ENCODE measurements at regions not wholly inside any gene's neighbourhood (a gene's known extent, or its start where the extent isn't known, plus 50 kb on each side); places are given as distances from the start of the nearest gene placed in this dataset.

DNA sequence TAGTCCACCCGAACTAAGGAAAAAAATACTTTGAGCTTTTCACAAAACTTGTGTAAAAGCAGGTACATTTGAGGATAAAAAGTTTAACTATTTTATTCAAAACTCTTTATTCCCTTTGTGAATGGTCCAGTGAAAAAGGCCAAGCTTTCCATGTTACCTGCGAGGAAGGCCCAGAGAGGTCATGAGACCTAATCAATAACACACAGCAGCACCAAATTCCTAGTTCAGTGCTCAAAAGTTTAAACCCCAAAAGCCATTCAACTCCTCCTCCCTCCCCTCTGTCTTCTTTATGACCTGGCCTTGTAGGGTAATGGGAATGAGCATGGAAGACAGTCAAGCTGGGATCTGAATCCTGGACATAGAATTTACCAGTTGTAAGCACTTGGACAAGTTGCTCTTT lies 151.9 kb upstream of the FGGY start:
- Histone ChIP-seq H4K20me1 (ENCODE audit: insufficient read depth, low read length, poor library complexity, severe bottlenecking) (no peaks in the 10 kb centered on the region), H3K9ac (ENCODE audit: low read depth, low read length, poor library complexity, severe bottlenecking) (no peak overlapping the region), H3K27me3 (ENCODE audit: insufficient read depth, low read length, poor library complexity, severe bottlenecking) (no peaks in the 10 kb centered on the region), H3K9me3 (ENCODE audit: insufficient read depth, low read depth, low read length) (no peaks in the 10 kb centered on the region), H3F3A (ENCODE audit: low read depth) (no peaks in the 10 kb centered on the region), H3K4me3 (ENCODE audit: low read length, poor library complexity, severe bottlenecking) (no peak overlapping the region), H3K79me2 (ENCODE audit: insufficient read depth, low read length) (no peaks in the 10 kb centered on the region), H3K4me2 (ENCODE audit: low read depth, low read length, poor library complexity, severe bottlenecking) (no peak overlapping the region), H2AFZ (ENCODE audit: low read length) (no peak overlapping the region), H3K36me3 (ENCODE audit: insufficient read depth, low read length) (no peaks in the 10 kb centered on the region), H3K4me1 (ENCODE audit: insufficient read depth, low read length, poor library complexity, severe bottlenecking) (peaks cover 3% of the 10 kb centered on the region), H3K9me2 (replicated peaks; ENCODE audit: low read depth, low read length) (no peaks in the 10 kb centered on the region)
- TF ChIP-seq EZH2phosphoT487 (IDR thresholded peaks at IDR 0.05; ENCODE audit: borderline replicate concordance) = no peak
- TF ChIP-seq, protein P1, sequence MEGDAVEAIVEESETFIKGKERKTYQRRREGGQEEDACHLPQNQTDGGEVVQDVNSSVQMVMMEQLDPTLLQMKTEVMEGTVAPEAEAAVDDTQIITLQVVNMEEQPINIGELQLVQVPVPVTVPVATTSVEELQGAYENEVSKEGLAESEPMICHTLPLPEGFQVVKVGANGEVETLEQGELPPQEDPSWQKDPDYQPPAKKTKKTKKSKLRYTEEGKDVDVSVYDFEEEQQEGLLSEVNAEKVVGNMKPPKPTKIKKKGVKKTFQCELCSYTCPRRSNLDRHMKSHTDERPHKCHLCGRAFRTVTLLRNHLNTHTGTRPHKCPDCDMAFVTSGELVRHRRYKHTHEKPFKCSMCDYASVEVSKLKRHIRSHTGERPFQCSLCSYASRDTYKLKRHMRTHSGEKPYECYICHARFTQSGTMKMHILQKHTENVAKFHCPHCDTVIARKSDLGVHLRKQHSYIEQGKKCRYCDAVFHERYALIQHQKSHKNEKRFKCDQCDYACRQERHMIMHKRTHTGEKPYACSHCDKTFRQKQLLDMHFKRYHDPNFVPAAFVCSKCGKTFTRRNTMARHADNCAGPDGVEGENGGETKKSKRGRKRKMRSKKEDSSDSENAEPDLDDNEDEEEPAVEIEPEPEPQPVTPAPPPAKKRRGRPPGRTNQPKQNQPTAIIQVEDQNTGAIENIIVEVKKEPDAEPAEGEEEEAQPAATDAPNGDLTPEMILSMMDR (conservative IDR thresholded peaks at IDR 0.05; ENCODE audit: low read length) = no peak

DNA sequence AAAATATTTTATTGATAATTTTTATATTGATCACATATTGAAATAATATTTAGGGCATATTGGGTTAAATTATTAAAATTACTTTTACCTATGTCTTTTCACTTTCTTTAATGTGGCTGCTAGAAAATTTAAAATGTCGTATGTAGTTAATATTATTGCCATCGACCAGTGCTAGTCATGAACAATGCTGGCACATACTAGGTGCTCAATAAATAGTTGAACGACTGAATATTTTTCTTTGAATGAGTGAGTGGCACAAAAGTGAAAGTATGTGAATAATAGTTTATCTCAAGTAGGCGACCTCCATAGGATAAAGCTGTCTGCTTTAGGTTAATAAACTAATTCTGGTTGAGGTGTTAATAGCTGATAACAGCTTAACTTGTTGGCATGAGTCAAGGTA lies 150.8 kb upstream of the FGGY start:
- Histone ChIP-seq H3F3A (ENCODE audit: low read depth) (no peaks in the 10 kb centered on the region), H3K9me3 (ENCODE audit: insufficient read depth, low read depth, low read length) (no peaks in the 10 kb centered on the region), H3K4me3 (ENCODE audit: low read length, poor library complexity, severe bottlenecking) (no peak overlapping the region), H3K27me3 (ENCODE audit: insufficient read depth, low read length, poor library complexity, severe bottlenecking) (no peaks in the 10 kb centered on the region), H4K20me1 (ENCODE audit: insufficient read depth, low read length, poor library complexity, severe bottlenecking) (no peaks in the 10 kb centered on the region), H3K36me3 (ENCODE audit: insufficient read depth, low read length) (no peaks in the 10 kb centered on the region), H3K9me2 (replicated peaks; ENCODE audit: low read depth, low read length) (no peaks in the 10 kb centered on the region), H3K4me1 (ENCODE audit: insufficient read depth, low read length, poor library complexity, severe bottlenecking) (peaks cover 1% of the 10 kb centered on the region), H3K79me2 (ENCODE audit: insufficient read depth, low read length) (no peaks in the 10 kb centered on the region), H2AFZ (ENCODE audit: low read length) (no peak overlapping the region), H3K4me2 (ENCODE audit: low read depth, low read length, poor library complexity, severe bottlenecking) (no peak overlapping the region), H3K9ac (ENCODE audit: low read depth, low read length, poor library complexity, severe bottlenecking) (no peak overlapping the region)
- TF ChIP-seq, protein P1 (conservative IDR thresholded peaks at IDR 0.05; ENCODE audit: low read length) = no peak
- TF ChIP-seq EZH2phosphoT487 (IDR thresholded peaks at IDR 0.05; ENCODE audit: borderline replicate concordance) = no peak

DNA sequence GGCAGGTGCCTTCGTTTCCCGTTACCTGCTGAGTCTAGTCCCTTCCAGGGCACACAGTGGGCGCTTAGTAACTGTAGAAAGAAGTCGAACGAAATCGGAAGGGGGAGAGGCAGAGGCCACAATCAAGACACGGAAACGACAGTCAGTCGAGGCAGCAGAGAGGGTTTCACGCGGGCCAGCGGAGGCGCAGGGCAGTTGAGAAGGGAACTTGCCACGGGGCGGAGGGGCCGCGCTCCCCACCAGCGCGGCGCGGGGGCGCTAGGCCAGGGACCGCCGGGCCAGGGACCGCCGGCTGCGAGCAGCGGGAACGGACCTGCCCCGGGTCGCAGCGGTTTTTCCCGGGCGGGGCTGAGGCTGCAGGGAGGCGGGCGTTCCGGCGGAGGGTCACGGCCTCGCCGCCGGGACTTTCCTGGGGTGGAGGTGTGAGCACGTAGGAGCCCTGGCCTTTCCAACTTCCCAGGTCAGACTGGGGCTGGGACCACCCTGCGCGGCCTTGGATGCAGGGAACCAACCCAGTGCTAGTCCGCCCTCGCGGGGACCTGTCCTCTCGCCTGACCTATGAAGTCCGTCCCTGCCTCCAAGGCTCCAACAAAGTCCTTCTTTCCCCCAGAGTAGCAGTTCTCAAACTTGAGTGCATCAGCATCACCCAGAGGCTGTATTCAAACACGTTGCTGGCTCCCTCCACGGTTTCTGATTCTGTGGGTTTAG lies 150.1 kb upstream of the FGGY start:
- no peak overlapping the region for H3K9ac ChIP-seq (ENCODE audit: low read depth, low read length, poor library complexity, severe bottlenecking)
- no peaks in the 10 kb centered on the region for H3K4me1 ChIP-seq (ENCODE audit: insufficient read depth, low read length, poor library complexity, severe bottlenecking)
- H3K9me2 ChIP-seq (replicated peaks; ENCODE audit: low read depth, low read length) = no peaks in the 10 kb centered on the region
- H3K4me3 ChIP-seq (ENCODE audit: low read length, poor library complexity, severe bottlenecking) = no peak overlapping the region
- H3K79me2 ChIP-seq (ENCODE audit: insufficient read depth, low read length) = no peaks in the 10 kb centered on the region
- no peaks in the 10 kb centered on the region for H3K36me3 ChIP-seq (ENCODE audit: insufficient read depth, low read length)
- H3K27me3 ChIP-seq (ENCODE audit: insufficient read depth, low read length, poor library complexity, severe bottlenecking) = no peaks in the 10 kb centered on the region
- no peaks in the 10 kb centered on the region for H3F3A ChIP-seq (ENCODE audit: low read depth)
- H2AFZ ChIP-seq (ENCODE audit: low read length) = no peak overlapping the region; the same call in 1 of the 2 replicates
- no peaks in the 10 kb centered on the region for H3K9me3 ChIP-seq (ENCODE audit: insufficient read depth, low read depth, low read length)
- no peaks in the 10 kb centered on the region for H4K20me1 ChIP-seq (ENCODE audit: insufficient read depth, low read length, poor library complexity, severe bottlenecking)
- H3K4me2 ChIP-seq (ENCODE audit: low read depth, low read length, poor library complexity, severe bottlenecking) = no peak overlapping the region
- TF ChIP-seq, protein P1 (conservative IDR thresholded peaks at IDR 0.05; ENCODE audit: low read length) = no peak
- no peak for TF ChIP-seq EZH2phosphoT487 (IDR thresholded peaks at IDR 0.05; ENCODE audit: borderline replicate concordance)

Data from Loucy (cell line).